ENCODE measurements at regions not wholly inside any gene's neighbourhood (a gene's known extent, or its start where the extent isn't known, plus 50 kb on each side); places are given as distances from the start of the nearest gene placed in this dataset.

- Histone ChIP-seq H3K9me3 (ENCODE audit: control insufficient read depth in 2 of 2, insufficient read depth in 1 of 2, low read depth in 1 of 2, low read length in 1 of 2) (no peaks in the 10 kb centered on the region), H3K36me3 (ENCODE audit: control insufficient read depth in 2 of 2, insufficient read depth in 2 of 2, low read length in 1 of 2) (no peaks in the 10 kb centered on the region), H3K27ac (ENCODE audit: low read depth in 2 of 2, low read length in 1 of 2) (peak overlapping the region; percentile 65 to 79), H3K4me3 (ENCODE audit: low read depth in 1 of 2, low read length in 2 of 2) (no peak overlapping the region), H3K27me3 (ENCODE audit: control insufficient read depth in 1 of 2, insufficient read depth in 2 of 2, low read length in 2 of 2) (no peaks in the 10 kb centered on the region), H3K4me1 (ENCODE audit: control insufficient read depth in 2 of 2, insufficient read depth in 2 of 2, low read length in 1 of 2) (no peaks in the 10 kb centered on the region)
- 45 to 77% methylated on average over 4 of the region's 4 CpGs for WGBS, 2 donors
Measured at GRCh38 chr1:209355415-209355814, 228.1 kb upstream of the CAMK1G start.

- H3K36me3 ChIP-seq (ENCODE audit: control insufficient read depth in 2 of 2, insufficient read depth in 2 of 2, low read length in 1 of 2), result no peaks in the 10 kb centered on the region
- H3K27me3 ChIP-seq (ENCODE audit: control insufficient read depth in 1 of 2, insufficient read depth in 2 of 2, low read length in 2 of 2), result no peaks in the 10 kb centered on the region
- 76 to 83% methylated on average over 6 of the region's 6 CpGs for WGBS, 2 donors
- H3K4me3 ChIP-seq (ENCODE audit: low read depth in 1 of 2, low read length in 2 of 2), result no peak overlapping the region
- no peaks in the 10 kb centered on the region for H3K4me1 ChIP-seq (ENCODE audit: control insufficient read depth in 2 of 2, insufficient read depth in 2 of 2, low read length in 1 of 2)
- H3K27ac ChIP-seq (ENCODE audit: low read depth in 2 of 2, low read length in 1 of 2), result no peak overlapping the region
- H3K9me3 ChIP-seq (ENCODE audit: control insufficient read depth in 2 of 2, insufficient read depth in 1 of 2, low read depth in 1 of 2, low read length in 1 of 2), result no peaks in the 10 kb centered on the region
Measured at GRCh38 chr1:209356976-209357377, 226.5 kb upstream of the CAMK1G start.

- Histone ChIP-seq H3K4me3 (ENCODE audit: low read depth in 1 of 2, low read length in 2 of 2) (no peak overlapping the region), H3K9me3 (ENCODE audit: control insufficient read depth in 2 of 2, insufficient read depth in 1 of 2, low read depth in 1 of 2, low read length in 1 of 2) (no peaks in the 10 kb centered on the region), H3K27me3 (ENCODE audit: control insufficient read depth in 1 of 2, insufficient read depth in 2 of 2, low read length in 2 of 2) (no peaks in the 10 kb centered on the region), H3K4me1 (ENCODE audit: control insufficient read depth in 2 of 2, insufficient read depth in 2 of 2, low read length in 1 of 2) (peaks cover 0 to 9% of the 10 kb centered on the region in 2 donors), H3K27ac (ENCODE audit: low read depth in 2 of 2, low read length in 1 of 2) (peak overlapping the region; percentile 48 to 79), H3K36me3 (ENCODE audit: control insufficient read depth in 2 of 2, insufficient read depth in 2 of 2, low read length in 1 of 2) (no peaks in the 10 kb centered on the region)
- WGBS, 2 donors, result 35 to 50% methylated on average over 4 of the region's 4 CpGs
Measured at GRCh38 chr1:209363112-209363511, 220.4 kb upstream of the CAMK1G start.

- Histone ChIP-seq H3K4me1 (ENCODE audit: control insufficient read depth in 2 of 2, insufficient read depth in 2 of 2, low read length in 1 of 2) (peaks cover 0 to 9% of the 10 kb centered on the region in 2 donors), H3K9me3 (ENCODE audit: control insufficient read depth in 2 of 2, insufficient read depth in 1 of 2, low read depth in 1 of 2, low read length in 1 of 2) (no peaks in the 10 kb centered on the region), H3K27ac (ENCODE audit: low read depth in 2 of 2, low read length in 1 of 2) (peak overlapping the region; percentile 68 to 82), H3K27me3 (ENCODE audit: control insufficient read depth in 1 of 2, insufficient read depth in 2 of 2, low read length in 2 of 2) (no peaks in the 10 kb centered on the region), H3K36me3 (ENCODE audit: control insufficient read depth in 2 of 2, insufficient read depth in 2 of 2, low read length in 1 of 2) (no peaks in the 10 kb centered on the region), H3K4me3 (ENCODE audit: low read depth in 1 of 2, low read length in 2 of 2) (no peak overlapping the region)
- 41 to 56% methylated on average over 3 of the region's 3 CpGs for WGBS, 2 donors
Measured at GRCh38 chr1:209364716-209365115, 218.8 kb upstream of the CAMK1G start.

- Histone ChIP-seq H3K4me3 (ENCODE audit: low read depth in 1 of 2, low read length in 2 of 2) (no peak overlapping the region), H3K9me3 (ENCODE audit: control insufficient read depth in 2 of 2, insufficient read depth in 1 of 2, low read depth in 1 of 2, low read length in 1 of 2) (no peaks in the 10 kb centered on the region), H3K4me1 (ENCODE audit: control insufficient read depth in 2 of 2, insufficient read depth in 2 of 2, low read length in 1 of 2) (peaks cover 0 to 9% of the 10 kb centered on the region in 2 donors), H3K27me3 (ENCODE audit: control insufficient read depth in 1 of 2, insufficient read depth in 2 of 2, low read length in 2 of 2) (no peaks in the 10 kb centered on the region), H3K27ac (ENCODE audit: low read depth in 2 of 2, low read length in 1 of 2) (peak overlapping the region; percentile 59 to 78), H3K36me3 (ENCODE audit: control insufficient read depth in 2 of 2, insufficient read depth in 2 of 2, low read length in 1 of 2) (no peaks in the 10 kb centered on the region)
- 58 to 67% methylated on average over 7 of the region's 7 CpGs for WGBS, 2 donors
Measured at GRCh38 chr1:209367061-209367772, 216.3 kb upstream of the CAMK1G start.

- no peak overlapping the region for H3K4me3 ChIP-seq (ENCODE audit: low read depth in 1 of 2, low read length in 2 of 2)
- H3K27ac ChIP-seq (ENCODE audit: low read depth in 2 of 2, low read length in 1 of 2), result peak overlapping the region; percentile 83
- H3K4me1 ChIP-seq (ENCODE audit: control insufficient read depth in 2 of 2, insufficient read depth in 2 of 2, low read length in 1 of 2), result peaks cover 0 to 4% of the 10 kb centered on the region in 2 donors
Measured at GRCh38 chr1:209368864-209369598, 214.5 kb upstream of the CAMK1G start.

GRCh38 chr1:209370241-209370995 is 213.1 kb upstream of the CAMK1G start:
- 49 to 51% methylated on average over 6 of the region's 6 CpGs for WGBS, 2 donors
- Histone ChIP-seq H3K36me3 (ENCODE audit: control insufficient read depth in 2 of 2, insufficient read depth in 2 of 2, low read length in 1 of 2) (no peaks in the 10 kb centered on the region), H3K4me3 (ENCODE audit: low read depth in 1 of 2, low read length in 2 of 2) (no peak overlapping the region), H3K4me1 (ENCODE audit: control insufficient read depth in 2 of 2, insufficient read depth in 2 of 2, low read length in 1 of 2) (peaks cover 0 to 3% of the 10 kb centered on the region in 2 donors), H3K9me3 (ENCODE audit: control insufficient read depth in 2 of 2, insufficient read depth in 1 of 2, low read depth in 1 of 2, low read length in 1 of 2) (no peaks in the 10 kb centered on the region), H3K27ac (ENCODE audit: low read depth in 2 of 2, low read length in 1 of 2) (peak overlapping the region; percentile 57 to 66), H3K27me3 (ENCODE audit: control insufficient read depth in 1 of 2, insufficient read depth in 2 of 2, low read length in 2 of 2) (no peaks in the 10 kb centered on the region)

More at GRCh38 chr1:209368864-209369598, 214.5 kb upstream of the CAMK1G start:
- H3K27me3 ChIP-seq (ENCODE audit: control insufficient read depth in 1 of 2, insufficient read depth in 2 of 2, low read length in 2 of 2), result no peaks in the 10 kb centered on the region
- H3K36me3 ChIP-seq (ENCODE audit: control insufficient read depth in 2 of 2, insufficient read depth in 2 of 2, low read length in 1 of 2), result no peaks in the 10 kb centered on the region
- 30 to 39% methylated on average over 8 of the region's 8 CpGs for WGBS, 2 donors
- no peaks in the 10 kb centered on the region for H3K9me3 ChIP-seq (ENCODE audit: control insufficient read depth in 2 of 2, insufficient read depth in 1 of 2, low read depth in 1 of 2, low read length in 1 of 2)

- Histone ChIP-seq H3K36me3 (ENCODE audit: control insufficient read depth in 2 of 2, insufficient read depth in 2 of 2, low read length in 1 of 2) (no peaks in the 10 kb centered on the region), H3K27ac (ENCODE audit: low read depth in 2 of 2, low read length in 1 of 2) (no peak overlapping the region), H3K27me3 (ENCODE audit: control insufficient read depth in 1 of 2, insufficient read depth in 2 of 2, low read length in 2 of 2) (no peaks in the 10 kb centered on the region), H3K4me1 (ENCODE audit: control insufficient read depth in 2 of 2, insufficient read depth in 2 of 2, low read length in 1 of 2) (no peaks in the 10 kb centered on the region), H3K4me3 (ENCODE audit: low read depth in 1 of 2, low read length in 2 of 2) (no peak overlapping the region), H3K9me3 (ENCODE audit: control insufficient read depth in 2 of 2, insufficient read depth in 1 of 2, low read depth in 1 of 2, low read length in 1 of 2) (no peaks in the 10 kb centered on the region)
- WGBS, 2 donors, result 52 to 62% methylated on average over 5 of the region's 5 CpGs
Measured at GRCh38 chr1:209375097-209375496, 208.4 kb upstream of the CAMK1G start.

- Histone ChIP-seq H3K27ac (ENCODE audit: low read depth in 2 of 2, low read length in 1 of 2) (no peak overlapping the region), H3K27me3 (ENCODE audit: control insufficient read depth in 1 of 2, insufficient read depth in 2 of 2, low read length in 2 of 2) (no peaks in the 10 kb centered on the region), H3K4me3 (ENCODE audit: low read depth in 1 of 2, low read length in 2 of 2) (no peak overlapping the region), H3K36me3 (ENCODE audit: control insufficient read depth in 2 of 2, insufficient read depth in 2 of 2, low read length in 1 of 2) (no peaks in the 10 kb centered on the region), H3K9me3 (ENCODE audit: control insufficient read depth in 2 of 2, insufficient read depth in 1 of 2, low read depth in 1 of 2, low read length in 1 of 2) (no peaks in the 10 kb centered on the region), H3K4me1 (ENCODE audit: control insufficient read depth in 2 of 2, insufficient read depth in 2 of 2, low read length in 1 of 2) (no peaks in the 10 kb centered on the region)
- WGBS, 2 donors, result 54 to 57% methylated on average over 2 of the region's 2 CpGs
Measured at GRCh38 chr1:209375671-209376365, 207.7 kb upstream of the CAMK1G start.

Measured in esophagus (tissue), 2 donors.